NCI-H2107 (cell line): ENCODE measurements at regions not wholly inside any gene's neighbourhood (a gene's known extent, or its start where the extent isn't known, plus 50 kb on each side); places are given as distances from the start of the nearest gene placed in this dataset.
"Not testable (repeated sequence)": the region's sequence is repeated elsewhere in the genome, so short reads cannot be mapped to it uniquely, and the experiment has no call there.

Source experiments
- DNase-seq: peaks from one replicate; lab custom pipeline; 2025; lab: John Stamatoyannopoulos, UW

- DNase-seq: no peak
Observed at GRCh38 chr4:128688846-128689437, 120.6 kb upstream of the JADE1 start.

DNA sequence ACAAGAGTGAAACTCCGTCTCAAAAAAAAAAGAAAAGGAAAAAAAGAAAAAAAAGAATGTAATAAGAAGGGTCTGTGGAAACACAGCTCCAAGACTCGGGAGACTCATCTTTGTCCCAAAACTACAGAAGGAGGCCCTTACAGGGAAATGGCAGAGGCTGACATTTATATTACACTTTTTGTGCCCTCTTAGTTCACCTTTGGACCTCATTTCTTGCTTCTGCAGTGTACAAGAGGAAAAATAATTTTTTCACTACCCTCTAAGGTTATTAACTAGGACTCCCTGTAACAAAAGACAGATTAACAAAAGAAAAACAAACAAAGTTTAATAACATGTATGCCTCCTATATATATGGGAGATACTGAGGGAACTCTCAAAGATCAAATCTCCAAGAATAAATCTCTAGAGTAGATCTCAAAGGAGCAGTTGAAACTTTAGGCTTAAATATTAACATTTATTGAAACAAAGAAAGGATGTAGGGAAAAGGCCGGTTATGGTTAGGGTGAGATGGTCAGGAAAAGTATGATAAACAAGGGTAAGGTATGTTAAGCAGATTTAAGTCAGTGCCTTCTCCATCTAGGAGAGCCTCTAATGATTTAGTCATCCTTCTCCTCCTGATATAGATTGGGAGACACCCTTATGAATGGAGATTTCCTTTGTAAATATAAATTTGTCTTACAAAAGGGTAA lies 121.3 kb upstream of the JADE1 start:
- DNase-seq: no peak

GRCh38 chr4:128686810-128687209 lies 122.7 kb upstream of the JADE1 start:
- DNase-seq: no peak

- DNase-seq: no peak
Observed at GRCh38 chr4:128686032-128686465, 123.5 kb upstream of the JADE1 start.

DNA sequence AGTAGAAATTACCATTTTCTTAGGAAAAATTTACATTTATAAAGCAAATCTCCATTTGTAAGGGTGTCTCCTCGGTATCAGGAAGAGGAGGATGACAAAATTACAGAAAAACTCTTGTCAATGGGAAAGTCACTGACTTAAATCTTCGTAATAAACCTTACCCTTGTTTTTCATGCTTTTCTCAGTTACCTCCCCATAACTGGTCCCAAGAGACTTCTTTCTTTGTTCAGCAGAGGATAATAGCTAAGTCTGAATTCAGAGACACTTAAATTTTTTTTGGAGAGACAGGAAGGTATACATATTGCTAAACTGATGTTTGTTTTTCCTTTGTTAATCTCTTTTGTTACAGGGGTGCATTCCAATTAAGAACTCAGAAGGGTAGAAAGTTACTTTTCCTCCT lies 125.5 kb upstream of the JADE1 start:
- DNase-seq: no peak

- no peak for DNase-seq
Observed at GRCh38 chr4:128682942-128683666, 126.4 kb upstream of the JADE1 start.

- DNase-seq: no peak
Observed at GRCh38 chr4:128676095-128676494, 133.4 kb upstream of the JADE1 start.

- no peak for DNase-seq
Observed at GRCh38 chr4:128675083-128675482, 134.4 kb upstream of the JADE1 start.

DNA sequence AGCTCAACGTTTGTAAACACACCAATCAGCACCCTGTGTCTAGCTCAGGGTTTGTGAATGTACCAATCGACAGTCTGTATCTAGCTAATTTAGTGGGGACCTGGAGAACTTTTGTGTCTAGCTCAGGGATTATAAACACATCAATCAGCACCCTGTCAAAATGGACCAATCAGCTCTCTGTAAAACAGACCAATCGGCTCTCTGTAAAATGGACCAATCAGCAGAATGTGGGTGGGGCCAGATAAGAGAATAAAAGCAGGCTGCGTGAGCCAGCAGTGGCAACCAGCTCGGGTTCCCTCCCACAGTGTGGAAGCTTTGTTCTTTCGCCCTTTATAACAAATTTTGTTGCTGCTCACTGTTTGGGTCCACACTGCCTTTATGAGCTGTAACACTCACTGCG lies 136.3 kb upstream of the JADE1 start:
- not testable (repeated sequence) for DNase-seq

GRCh38 chr4:128672596-128672995 lies 136.9 kb upstream of the JADE1 start:
- DNase-seq: not testable (repeated sequence)

DNA sequence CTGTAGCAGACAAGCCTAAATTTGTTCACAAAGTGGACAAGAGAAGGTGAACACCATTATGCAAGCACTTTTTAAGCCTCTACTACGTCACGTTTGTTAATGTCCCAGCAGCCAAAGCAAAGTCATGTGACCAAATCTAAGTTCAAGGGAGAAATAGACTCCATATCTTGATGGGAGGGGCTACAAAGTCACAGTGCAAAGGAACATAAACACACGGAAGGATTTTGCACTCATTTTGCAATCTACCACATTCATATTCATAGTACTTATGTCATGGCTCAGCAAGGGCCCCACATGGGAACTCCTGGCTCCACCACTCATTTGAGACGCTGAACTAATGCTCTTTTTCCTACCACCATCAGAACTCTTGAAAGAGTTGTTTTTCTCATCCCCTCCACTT lies 139.0 kb upstream of the JADE1 start:
- DNase-seq: no peak

DNA sequence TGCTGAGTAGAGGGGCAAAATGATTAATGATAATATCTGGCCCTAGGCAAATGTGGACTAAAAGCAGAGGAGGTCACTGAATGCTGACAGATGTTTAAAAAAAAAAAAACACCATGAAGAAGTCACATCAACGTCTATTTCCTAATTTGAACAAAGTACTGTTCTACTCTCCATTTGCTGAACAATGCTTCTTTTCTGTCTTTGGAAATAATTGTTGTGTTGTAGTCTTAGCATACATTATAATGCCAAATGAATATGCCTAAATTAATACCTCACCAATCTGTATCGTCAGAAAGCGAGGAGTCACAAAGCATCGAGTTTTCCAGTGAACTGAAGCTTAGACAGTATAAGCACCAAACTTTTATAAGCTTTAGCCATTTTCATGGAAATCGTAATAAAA lies 140.9 kb upstream of the JADE1 start:
- no peak for DNase-seq

GRCh38 chr4:128665514-128665913 lies 144.0 kb upstream of the JADE1 start:
- no peak for DNase-seq

DNA sequence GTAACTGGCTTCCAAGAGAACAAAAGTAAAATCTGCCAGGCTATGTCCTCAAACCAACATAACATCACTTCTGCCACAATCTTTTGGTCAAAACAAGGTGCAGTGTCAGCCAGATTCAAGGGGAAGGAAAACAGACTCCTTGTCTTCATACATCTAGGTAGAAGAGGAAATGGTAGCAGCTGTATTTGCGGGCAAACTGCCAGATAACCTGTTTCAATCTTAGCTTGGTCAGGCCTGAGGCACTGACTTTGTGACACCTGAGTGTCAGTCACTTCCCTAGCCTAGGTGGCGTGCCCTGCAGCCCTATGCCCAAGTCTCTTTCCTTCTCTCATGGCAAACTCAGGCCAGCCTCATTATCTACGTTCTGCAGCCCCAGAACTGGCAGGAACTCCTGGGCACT lies 146.2 kb upstream of the JADE1 start:
- DNase-seq: no peak

- no peak for DNase-seq
Observed at GRCh38 chr4:128661479-128661878, 148.0 kb upstream of the JADE1 start.

- no peak for DNase-seq
Observed at GRCh38 chr4:128660361-128661215, 148.9 kb upstream of the JADE1 start.

DNA sequence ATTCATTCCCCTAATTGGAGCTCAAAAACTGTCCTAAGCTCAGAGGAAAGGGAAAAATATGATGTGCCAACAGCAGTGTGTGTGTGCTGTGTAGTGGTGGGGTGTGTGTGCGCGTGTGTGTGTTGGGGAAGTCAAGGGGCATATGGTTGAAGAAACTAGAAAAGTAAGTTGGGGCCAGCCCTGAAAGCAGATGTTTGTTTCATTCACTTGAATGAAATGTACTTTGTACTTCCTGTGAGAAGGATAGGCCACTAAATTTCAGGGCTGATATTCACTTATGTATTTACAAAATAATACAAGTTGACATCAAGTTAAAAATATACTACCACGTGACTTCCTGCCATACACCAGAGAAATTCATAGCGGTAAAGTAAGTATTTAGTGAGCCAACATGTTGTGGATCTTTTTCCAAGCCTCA lies 151.3 kb upstream of the JADE1 start:
- DNase-seq: no peak

- no peak for DNase-seq
Observed at GRCh38 chr4:128657638-128658037, 151.9 kb upstream of the JADE1 start.

DNA sequence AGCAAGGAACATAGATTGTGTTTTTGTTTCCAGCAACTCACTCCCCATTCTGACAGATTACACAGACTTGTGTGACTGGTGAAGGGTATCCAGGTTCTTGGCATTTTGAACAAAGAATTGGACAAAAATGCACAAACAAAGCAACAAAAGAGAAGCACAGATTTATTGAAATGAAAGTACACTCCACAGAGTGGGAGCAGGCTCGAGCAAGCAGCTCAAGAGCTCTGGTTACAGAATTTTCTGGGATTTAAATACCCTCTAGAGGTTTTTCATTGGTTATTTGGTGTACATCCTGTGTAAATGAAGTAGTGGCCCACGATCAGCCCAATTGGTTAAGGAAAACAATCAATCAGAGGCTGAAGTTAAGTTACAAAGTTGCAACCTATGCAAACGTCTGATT lies 155.0 kb upstream of the JADE1 start:
- no peak for DNase-seq

DNA sequence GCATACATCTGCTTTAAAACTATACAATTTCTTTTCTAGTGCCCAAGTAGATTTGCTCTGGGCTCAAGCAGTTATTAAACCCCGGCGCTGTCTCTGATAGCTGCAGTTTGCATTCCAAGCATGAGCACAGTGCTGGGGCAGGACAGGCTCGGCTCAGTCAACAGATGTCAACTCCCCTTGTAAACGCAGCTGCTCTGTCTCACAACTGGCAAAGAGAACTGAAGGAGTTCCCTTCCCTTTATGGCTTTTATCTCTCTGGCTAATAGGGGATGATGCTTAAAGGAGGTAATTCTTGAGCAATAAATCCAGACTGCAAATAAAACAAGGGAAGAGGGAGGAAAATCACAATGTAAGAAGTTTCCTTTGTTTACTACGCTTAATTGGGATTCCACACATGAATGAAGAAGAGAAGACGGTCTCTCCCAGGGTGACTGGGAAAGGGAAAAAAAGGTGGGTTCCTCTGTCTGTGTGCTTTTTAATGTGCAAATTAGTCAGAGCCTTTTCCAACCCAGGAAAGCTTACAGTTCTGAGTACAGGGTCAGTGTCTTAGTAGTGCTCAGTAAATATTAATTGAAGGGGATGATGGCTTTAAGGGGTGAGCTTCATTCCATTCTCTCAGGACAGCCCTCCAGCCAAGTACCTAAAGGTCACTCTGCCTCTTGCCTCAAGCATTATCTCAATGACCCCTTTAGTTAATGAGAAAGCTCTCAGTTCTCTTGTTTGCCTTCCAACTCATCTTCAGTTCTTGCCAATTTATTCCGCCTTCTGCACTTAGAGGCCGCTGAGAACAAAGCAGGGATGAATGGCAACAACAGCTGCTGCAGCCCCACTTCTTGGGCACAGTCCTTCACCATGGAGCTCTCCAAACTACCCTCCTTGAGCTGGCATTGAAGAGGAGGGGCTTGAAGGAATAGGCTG lies 155.7 kb upstream of the JADE1 start:
- no peak for DNase-seq

DNA sequence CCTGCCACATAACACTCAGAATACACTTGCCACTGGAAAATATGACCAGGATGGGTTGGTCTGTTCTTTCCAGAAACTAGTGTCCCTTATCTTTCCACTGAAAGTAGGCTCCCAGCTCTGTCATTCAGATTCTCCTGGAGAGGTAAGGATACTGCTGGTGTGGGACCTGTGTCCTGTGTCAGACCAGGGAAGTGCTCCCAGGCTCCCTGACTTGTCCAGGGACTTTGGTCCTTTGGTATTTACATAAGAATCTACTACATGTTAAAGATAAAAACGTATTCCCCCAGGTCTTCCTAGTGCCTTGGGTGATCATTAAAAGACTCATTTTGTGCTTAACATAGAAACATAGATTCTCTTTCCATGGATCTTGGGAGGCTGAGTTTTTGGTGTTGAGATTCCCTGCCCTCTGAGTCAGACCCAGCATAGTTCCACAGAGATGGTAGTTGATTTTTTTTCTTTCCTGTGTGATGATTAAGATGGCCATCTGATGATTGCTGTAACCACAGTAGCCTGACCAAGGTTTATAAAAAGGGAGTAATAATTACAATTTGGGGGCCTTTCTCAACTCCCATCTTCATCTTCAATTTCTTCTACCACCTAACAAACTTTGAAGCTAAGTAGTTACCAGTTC lies 159.8 kb upstream of the JADE1 start:
- no peak for DNase-seq
